GM06990 (cell line): ENCODE measurements at regions not wholly inside any gene's neighbourhood (a gene's known extent, or its start where the extent isn't known, plus 50 kb on each side); places are given as distances from the start of the nearest gene placed in this dataset.

Source experiments
- DNase-seq: peaks from one replicate; pipeline ENCODE4 v3.0.0-alpha.2; 2011; ENCODE audit not compliant: insufficient read length; ENCODE audit errors: extremely low read depth
- H3K27me3 ChIP-seq: replicated peaks from 2 replicates; pipeline ENCODE4 v1.6.0; 2011; ENCODE audit warnings: low read length; ENCODE audit not compliant: control insufficient read depth, insufficient read depth
- H3K36me3 ChIP-seq: 2 replicates; pipeline ENCODE4 v1.5.1; 2011; ENCODE audit warnings: low read length; ENCODE audit not compliant: control insufficient read depth, insufficient read depth
- H3K4me3 ChIP-seq: replicated peaks from 2 replicates; pipeline ENCODE4 v1.5.1; 2011; ENCODE audit warnings: low read depth, mild to moderate bottlenecking, control low read depth, low read length
- CTCF ChIP-seq: IDR thresholded peaks from 2 replicates; pipeline ENCODE4 v1.5.1; 2011; ENCODE audit warnings: low read length, control low read depth, mild to moderate bottlenecking, inconsistent platforms; ENCODE audit not compliant: insufficient read depth, poor library complexity, severe bottlenecking

GRCh38 chr6:169862043-169862891 is 110.8 kb downstream of the ERMARD start:
- Histone ChIP-seq H3K36me3 (no peaks in the 10 kb centered on the region), H3K4me3 (no peak overlapping the region), H3K27me3 (no peaks in the 10 kb centered on the region)
- TF ChIP-seq CTCF = no peak
- DNase-seq = no peak

- no peaks in the 10 kb centered on the region for H3K36me3 ChIP-seq
- no peak for TF ChIP-seq CTCF
- H3K4me3 ChIP-seq = no peak overlapping the region
- DNase-seq = no peak
- no peaks in the 10 kb centered on the region for H3K27me3 ChIP-seq
These were observed 110.1 kb downstream of the ERMARD start for GRCh38 chr6:169861431-169862042.

- H3K27me3 ChIP-seq = no peaks in the 10 kb centered on the region
- no peak overlapping the region for H3K4me3 ChIP-seq
- no peak for TF ChIP-seq CTCF
- DNase-seq = no peak
- no peaks in the 10 kb centered on the region for H3K36me3 ChIP-seq
These were observed 108.7 kb downstream of the ERMARD start for GRCh38 chr6:169859978-169860703.

GRCh38 chr6:169859401-169859977 is 108.1 kb downstream of the ERMARD start:
- no peak overlapping the region for H3K4me3 ChIP-seq
- DNase-seq = no peak
- no peaks in the 10 kb centered on the region for H3K36me3 ChIP-seq
- TF ChIP-seq CTCF = no peak
- H3K27me3 ChIP-seq = no peaks in the 10 kb centered on the region

- H3K4me3 ChIP-seq = no peak overlapping the region
- no peak for DNase-seq
- no peaks in the 10 kb centered on the region for H3K36me3 ChIP-seq
- H3K27me3 ChIP-seq = no peaks in the 10 kb centered on the region
- TF ChIP-seq CTCF = no peak
These were observed 107.5 kb downstream of the ERMARD start for GRCh38 chr6:169858935-169859351.
